HEK293 (cell line): ENCODE measurements at regions not wholly inside any gene's neighbourhood (a gene's known extent, or its start where the extent isn't known, plus 50 kb on each side); places are given as distances from the start of the nearest gene placed in this dataset.

ENCODE experiments used
- CTCF ChIA-PET: fragments of 350-600 bp; formaldehyde crosslinking; extraction: SDS; loops from one replicate; lab custom pipeline; 2021; ENCODE audit warnings: antibody characterized with exemption; lab: Yijun Ruan, JAX
- POLR2A ChIA-PET: fragments of 300-600 bp; formaldehyde crosslinking; extraction: SDS; loops from one replicate; lab custom pipeline; 2020; ENCODE audit warnings: antibody characterized with exemption, inconsistent platforms; lab: Yijun Ruan, JAX
- H3K27ac ChIP-seq: fragments of 200-500 bp; sonication (Bioruptor generic); 2 replicates; pipeline ENCODE4 v1.5.1; 2014; ENCODE audit warnings: low read depth, low read length, control low read depth, inconsistent platforms; ENCODE audit errors: extremely low read depth
- H3K36me3 ChIP-seq, 2 experiments: fragments of 200-500 bp in 1 of 2; sonication (Bioruptor generic) in 1 of 2; 1 replicate in 1 of 2; 2 replicates in 1 of 2; pipeline ENCODE4 v1.5.1; 2014 to 2017; ENCODE audit warnings: inconsistent platforms in 2 of 2, low read length in 2 of 2; ENCODE audit not compliant: control insufficient read depth in 2 of 2, insufficient read depth in 1 of 2
- H3K4me1 ChIP-seq: fragments of 200-500 bp; sonication (Bioruptor generic); 2 replicates; pipeline ENCODE4 v1.5.1; 2014; ENCODE audit warnings: mild to moderate bottlenecking, low read length, inconsistent platforms; ENCODE audit not compliant: control insufficient read depth, insufficient read depth
- H3K4me3 ChIP-seq: 2 replicates; pipeline ENCODE4 v1.5.1; 2011; ENCODE audit warnings: low read depth, mild to moderate bottlenecking, control low read depth, low read length, moderate library complexity
- H3K9me3 ChIP-seq: fragments of 200-500 bp; sonication (Bioruptor generic); 2 replicates; pipeline ENCODE4 v1.5.1; 2014; ENCODE audit warnings: low read depth, low read length, inconsistent platforms; ENCODE audit not compliant: control insufficient read depth, insufficient read depth
- GLIS1 ChIP-seq: fragments of 450-650 bp; formaldehyde crosslinking; IDR thresholded peaks from 2 replicates; pipeline ENCODE4 v1.5.1; 2016; ENCODE audit warnings: missing biosample characterization, missing genetic modification characterization
- HOXD13 ChIP-seq: sonication (generic); formaldehyde crosslinking; IDR thresholded peaks from 2 replicates; pipeline ENCODE4 v1.8.0; 2022; ENCODE audit warnings: missing genetic modification reagents, borderline replicate concordance
- KLF16 ChIP-seq: fragments of 450-650 bp; formaldehyde crosslinking; IDR thresholded peaks from 2 replicates; pipeline ENCODE4 v1.5.1; 2017; ENCODE audit warnings: missing biosample characterization, missing genetic modification characterization
- PATZ1 ChIP-seq: fragments of 450-650 bp; formaldehyde crosslinking; IDR thresholded peaks from 2 replicates; pipeline ENCODE4 v1.5.1; 2016; ENCODE audit warnings: missing biosample characterization, missing genetic modification characterization
- SALL2 ChIP-seq: fragments of 450-650 bp; formaldehyde crosslinking; IDR thresholded peaks from 2 replicates; pipeline ENCODE4 v1.5.0; 2017; ENCODE audit warnings: missing biosample characterization, mild to moderate bottlenecking, missing genetic modification characterization, borderline replicate concordance
- SP3 ChIP-seq: fragments of 450-650 bp; formaldehyde crosslinking; IDR thresholded peaks from 2 replicates; pipeline ENCODE4 v1.5.1; 2016; ENCODE audit warnings: missing biosample characterization, missing genetic modification characterization
- ZBTB17 ChIP-seq: fragments of 450-650 bp; formaldehyde crosslinking; IDR thresholded peaks from 2 replicates; pipeline ENCODE4 v1.5.1; 2016; ENCODE audit warnings: missing biosample characterization, missing genetic modification characterization
- ZBTB26 ChIP-seq: fragments of 450-650 bp; formaldehyde crosslinking; optimal IDR thresholded peaks from 2 replicates; pipeline ENCODE3; 2016; ENCODE audit warnings: missing biosample characterization, mild to moderate bottlenecking, missing genetic modification characterization
- ZFP3 ChIP-seq: fragments of 450-650 bp; formaldehyde crosslinking; IDR thresholded peaks from 2 replicates; pipeline ENCODE4 v1.5.1; 2016; ENCODE audit warnings: low read depth, missing biosample characterization, missing genetic modification characterization
- ZNF146 ChIP-seq: fragments of 450-650 bp; formaldehyde crosslinking; IDR thresholded peaks from 2 replicates; pipeline ENCODE4 v1.5.1; 2016; ENCODE audit warnings: missing biosample characterization, missing genetic modification characterization
- ZNF341 ChIP-seq: fragments of 450-650 bp; formaldehyde crosslinking; IDR thresholded peaks from 2 replicates; pipeline ENCODE4; 2016; ENCODE audit warnings: low read depth, missing biosample characterization, missing genetic modification characterization
- ZNF449 ChIP-seq: fragments of 450-650 bp; formaldehyde crosslinking; IDR thresholded peaks from 2 replicates; pipeline ENCODE4 v1.5.1; 2017; ENCODE audit warnings: missing biosample characterization, mild to moderate bottlenecking, missing genetic modification characterization, moderate library complexity
- ZNF623 ChIP-seq: fragments of 450-650 bp; formaldehyde crosslinking; IDR thresholded peaks from 2 replicates; pipeline ENCODE4 v1.5.1; 2016; ENCODE audit warnings: missing biosample characterization, missing genetic modification characterization
- ZNF707 ChIP-seq: fragments of 450-650 bp; formaldehyde crosslinking; IDR thresholded peaks from 2 replicates; pipeline ENCODE4 v1.5.1; 2016; ENCODE audit warnings: missing biosample characterization, missing genetic modification characterization
- ZNF791 ChIP-seq: fragments of 450-650 bp; formaldehyde crosslinking; IDR thresholded peaks from 2 replicates; pipeline ENCODE4 v1.5.1; 2016; ENCODE audit warnings: missing biosample characterization, missing genetic modification characterization
- ZNF830 ChIP-seq: fragments of 450-650 bp; IDR thresholded peaks from 2 replicates; pipeline ENCODE4 v1.5.0; 2018; ENCODE audit warnings: missing biosample characterization, missing genetic modification characterization, low read depth, mild to moderate bottlenecking, moderate library complexity
- ZNF837 ChIP-seq: fragments of 450-650 bp; formaldehyde crosslinking; IDR thresholded peaks from 2 replicates; pipeline ENCODE4 v1.5.1; 2016; ENCODE audit warnings: missing biosample characterization, missing genetic modification characterization
- TF ChIP-seq, protein P1 (sequence below): fragments of 450-650 bp; formaldehyde crosslinking; IDR thresholded peaks from 2 replicates; pipeline ENCODE4 v1.5.1; 2017; ENCODE audit warnings: missing biosample characterization, missing genetic modification characterization
- TF ChIP-seq, protein P2 (sequence below): fragments of 450-650 bp; formaldehyde crosslinking; IDR thresholded peaks from 2 replicates; pipeline ENCODE4 v1.5.1; 2017; ENCODE audit warnings: missing biosample characterization, missing genetic modification characterization

- no peaks in the 10 kb centered on the region for H3K36me3 ChIP-seq
- no peaks in the 10 kb centered on the region for H3K9me3 ChIP-seq
- H3K4me1 ChIP-seq = no peaks in the 10 kb centered on the region
- ChIA-PET CTCF (interaction anchor here (1.3 kb wide), 2 partner anchors 9 to 10 kb away, joined by 3 to 4 read pairs; no protein-coding TSS in a partner anchor), POLR2A (interaction anchor here (1.5 kb wide), 1 partner anchor 65 kb away, joined by 6 read pairs; the partner anchor contains the start of gene ID3)
- H3K4me3 ChIP-seq = no peak overlapping the region
- no peak overlapping the region for H3K27ac ChIP-seq
- TF ChIP-seq, protein P1, sequence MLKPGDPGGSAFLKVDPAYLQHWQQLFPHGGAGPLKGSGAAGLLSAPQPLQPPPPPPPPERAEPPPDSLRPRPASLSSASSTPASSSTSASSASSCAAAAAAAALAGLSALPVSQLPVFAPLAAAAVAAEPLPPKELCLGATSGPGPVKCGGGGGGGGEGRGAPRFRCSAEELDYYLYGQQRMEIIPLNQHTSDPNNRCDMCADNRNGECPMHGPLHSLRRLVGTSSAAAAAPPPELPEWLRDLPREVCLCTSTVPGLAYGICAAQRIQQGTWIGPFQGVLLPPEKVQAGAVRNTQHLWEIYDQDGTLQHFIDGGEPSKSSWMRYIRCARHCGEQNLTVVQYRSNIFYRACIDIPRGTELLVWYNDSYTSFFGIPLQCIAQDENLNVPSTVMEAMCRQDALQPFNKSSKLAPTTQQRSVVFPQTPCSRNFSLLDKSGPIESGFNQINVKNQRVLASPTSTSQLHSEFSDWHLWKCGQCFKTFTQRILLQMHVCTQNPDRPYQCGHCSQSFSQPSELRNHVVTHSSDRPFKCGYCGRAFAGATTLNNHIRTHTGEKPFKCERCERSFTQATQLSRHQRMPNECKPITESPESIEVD = no peak
- TF ChIP-seq ZNF623 (tag by site-specific recombination) (peak; percentile 98), ZBTB26 (tag by site-specific recombination) (no peak), KLF16 (no peak), ZFP3 (tag by site-specific recombination) (no peak), SP3 (tag by site-specific recombination) (no peak), ZNF837 (no peak)
These were observed 65.1 kb upstream of the ID3 start for GRCh38 chr1:23624440-23624839.

- H3K4me1 ChIP-seq = no peaks in the 10 kb centered on the region
- POLR2A ChIA-PET = interaction anchor here (2.7 kb wide), 1 partner anchor 63 kb away, joined by 18 read pairs; the partner anchor contains the start of gene ID3
- no peak overlapping the region for H3K4me3 ChIP-seq
- no peaks in the 10 kb centered on the region for H3K36me3 ChIP-seq
- H3K27ac ChIP-seq = no peak overlapping the region
- TF ChIP-seq GLIS1 (no peak), ZNF146 (tag by site-specific recombination) (peak; percentile 98)
- TF ChIP-seq, all 188 proteins: peak for 1
- no peaks in the 10 kb centered on the region for H3K9me3 ChIP-seq
- CTCF ChIA-PET = interaction anchor here (0.6 to 2.4 kb wide), 3 partner anchors 13 to 82 kb away, joined by 3 to 12 read pairs (median 5); no protein-coding TSS in a partner anchor
These were observed 63.0 kb upstream of the ID3 start for GRCh38 chr1:23622284-23622683.

- Histone ChIP-seq H3K27ac (no peak overlapping the region), H3K4me3 (no peak overlapping the region), H3K4me1 (no peaks in the 10 kb centered on the region), H3K9me3 (no peaks in the 10 kb centered on the region), H3K36me3 (no peaks in the 10 kb centered on the region)
- ChIA-PET CTCF (interaction anchor here (0.6 to 2.7 kb wide), 6 partner anchors 12 to 74 kb away, joined by 3 to 15 read pairs (median 5); no protein-coding TSS in a partner anchor), POLR2A (interaction anchor here (2.7 to 3.2 kb wide), 2 partner anchors 62 to 65 kb away, joined by 10 to 18 read pairs; partner anchors contain the start of gene ID3)
- TF ChIP-seq ZNF341 = no peak
- no peak for TF ChIP-seq SALL2 (tag by site-specific recombination)
- no peak for TF ChIP-seq ZNF830
- TF ChIP-seq, protein P2, sequence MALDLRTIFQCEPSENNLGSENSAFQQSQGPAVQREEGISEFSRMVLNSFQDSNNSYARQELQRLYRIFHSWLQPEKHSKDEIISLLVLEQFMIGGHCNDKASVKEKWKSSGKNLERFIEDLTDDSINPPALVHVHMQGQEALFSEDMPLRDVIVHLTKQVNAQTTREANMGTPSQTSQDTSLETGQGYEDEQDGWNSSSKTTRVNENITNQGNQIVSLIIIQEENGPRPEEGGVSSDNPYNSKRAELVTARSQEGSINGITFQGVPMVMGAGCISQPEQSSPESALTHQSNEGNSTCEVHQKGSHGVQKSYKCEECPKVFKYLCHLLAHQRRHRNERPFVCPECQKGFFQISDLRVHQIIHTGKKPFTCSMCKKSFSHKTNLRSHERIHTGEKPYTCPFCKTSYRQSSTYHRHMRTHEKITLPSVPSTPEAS (tag by site-specific recombination) = no peak
- TF ChIP-seq ZNF449 (tag by site-specific recombination) = no peak
- no peak for TF ChIP-seq ZBTB17 (tag by site-specific recombination)
- no peak for TF ChIP-seq PATZ1
- no peak for TF ChIP-seq ZNF707 (tag by site-specific recombination)
- TF ChIP-seq ZNF791 (tag by site-specific recombination) = no peak
- TF ChIP-seq HOXD13 (CRISPR knock-in tag) = no peak
These were observed 61.3 kb upstream of the ID3 start for GRCh38 chr1:23620605-23621004.
